CD4-positive, alpha-beta T cell (primary cell): ENCODE measurements at regions not wholly inside any gene's neighbourhood (a gene's known extent, or its start where the extent isn't known, plus 50 kb on each side); places are given as distances from the start of the nearest gene placed in this dataset.

Source experiments
- ATAC-seq: fragments of 200-7000 bp; cut with Tn5 transposase; one replicate; pipeline ENCODE4 v1.10.0; 2022; ENCODE audit warnings: mild to moderate bottlenecking; ENCODE audit not compliant: poor library complexity
- CTCF ChIA-PET: fragments of 350-600 bp; sonication (Branson Sonifier 250); formaldehyde crosslinking; loops from one replicate; lab custom pipeline; 2021; ENCODE audit warnings: antibody characterized with exemption, inconsistent platforms; lab: Charles Lee
- POLR2A ChIA-PET: fragments of 350-600 bp; sonication (Branson Sonifier 250); formaldehyde crosslinking; loops from one replicate; lab custom pipeline; 2021; ENCODE audit warnings: antibody characterized with exemption, inconsistent platforms; lab: Charles Lee
- DNase-seq, 14 experiments: peaks; one replicate each; pipeline ENCODE4 v3.0.0-alpha.2; 2013 to 2020; ENCODE audit warnings: mixed read lengths in 2 of 14
- H3K27ac ChIP-seq, 2 donors: one replicate each; pipeline versions ENCODE4 v1.5.1 to v1.7.0; 2013; ENCODE audit warnings: low read length in 2 of 2, low read depth in 1 of 2, mild to moderate bottlenecking in 1 of 2
- H3K27me3 ChIP-seq, 2 experiments: 1 replicate in 1 of 2; 2 replicates in 1 of 2; pipeline versions ENCODE4 v1.6.1 to v1.7.0; 2013; ENCODE audit warnings: low read length in 2 of 2, control low read depth in 1 of 2, mild to moderate bottlenecking in 1 of 2, moderate library complexity in 1 of 2; ENCODE audit not compliant: insufficient read depth in 2 of 2, control insufficient read depth in 1 of 2
- H3K36me3 ChIP-seq: one replicate; pipeline ENCODE4 v1.6.1; 2013; ENCODE audit warnings: low read length, control low read depth; ENCODE audit not compliant: insufficient read depth
- H3K4me1 ChIP-seq: one replicate; pipeline ENCODE4 v1.6.1; 2013; ENCODE audit warnings: low read length, control low read depth; ENCODE audit not compliant: insufficient read depth
- H3K4me3 ChIP-seq: one replicate; pipeline ENCODE4 v1.5.1; 2013; ENCODE audit warnings: mild to moderate bottlenecking, low read length, moderate library complexity
- H3K9me3 ChIP-seq, 2 experiments: 1 replicate in 1 of 2; 2 replicates in 1 of 2; pipeline versions ENCODE4 v1.6.1 to v1.7.0; 2013; ENCODE audit warnings: low read length in 2 of 2, mild to moderate bottlenecking in 2 of 2, control low read depth in 1 of 2, moderate library complexity in 1 of 2; ENCODE audit not compliant: control insufficient read depth in 1 of 2, insufficient read depth in 1 of 2
- H3K27ac Mint-ChIP-seq: one replicate; pipeline ENCODE4 v1.8.0; 2020; ENCODE audit warnings: mixed read lengths
- H3K27me3 Mint-ChIP-seq: one replicate; pipeline ENCODE4 v1.8.0; 2021; ENCODE audit warnings: mixed read lengths
- H3K36me3 Mint-ChIP-seq: one replicate; pipeline ENCODE4 v1.8.0; 2021; ENCODE audit warnings: low read depth, mixed read lengths
- H3K4me1 Mint-ChIP-seq: one replicate; pipeline ENCODE4 v1.8.0; 2021; ENCODE audit warnings: low read depth, mixed read lengths
- H3K4me3 Mint-ChIP-seq: one replicate; pipeline ENCODE4 v1.8.0; 2020; ENCODE audit warnings: mild to moderate bottlenecking, mixed read lengths
- H3K9me3 Mint-ChIP-seq: one replicate; pipeline ENCODE4 v1.8.0; 2020; ENCODE audit warnings: mixed read lengths
- CTCF ChIP-seq: fragments of 200-600 bp; IDR thresholded peaks from one replicate; pipeline ENCODE4 v1.8.0; 2022; ENCODE audit warnings: antibody characterized with exemption, mild to moderate bottlenecking
- intact Hi-C, 2 experiments: fragments of 100-400 bp; cut with DNase I in 1 of 2; cut with micrococcal nuclease in 1 of 2; formaldehyde crosslinking; loops; one replicate each; pipeline versions ENCODE4 v1.15.1 to v1.9.0; 2023 to 2025; cut with DNase I, micrococcal nuclease

GRCh38 chr2:8572712-8573233 is 109.1 kb upstream of the ID2 start:
- peaks cover 34% of the 10 kb centered on the region for H3K4me1 Mint-ChIP-seq
- no peak overlapping the region for H3K27ac ChIP-seq
- H3K9me3 Mint-ChIP-seq, result no peaks in the 10 kb centered on the region
- ATAC-seq, result no peak
- no peak overlapping the region for H3K4me3 Mint-ChIP-seq
- no peak overlapping the region for H3K4me3 ChIP-seq
- ChIA-PET CTCF (no interaction called here), POLR2A (no interaction called here)
- H3K27me3 ChIP-seq, result no peaks in the 10 kb centered on the region
- peaks cover 3% of the 10 kb centered on the region for H3K27me3 Mint-ChIP-seq
- TF ChIP-seq CTCF, result no peak
- H3K27ac Mint-ChIP-seq, result no peak overlapping the region
- DNase-seq, result peak in 1 of 14 experiments; percentile 27
- intact Hi-C loops, result no loop called here
- no peaks in the 10 kb centered on the region for H3K36me3 Mint-ChIP-seq
- no peaks in the 10 kb centered on the region for H3K36me3 ChIP-seq
- H3K9me3 ChIP-seq, result no peaks in the 10 kb centered on the region
- peaks cover 31% of the 10 kb centered on the region for H3K4me1 ChIP-seq

DNA sequence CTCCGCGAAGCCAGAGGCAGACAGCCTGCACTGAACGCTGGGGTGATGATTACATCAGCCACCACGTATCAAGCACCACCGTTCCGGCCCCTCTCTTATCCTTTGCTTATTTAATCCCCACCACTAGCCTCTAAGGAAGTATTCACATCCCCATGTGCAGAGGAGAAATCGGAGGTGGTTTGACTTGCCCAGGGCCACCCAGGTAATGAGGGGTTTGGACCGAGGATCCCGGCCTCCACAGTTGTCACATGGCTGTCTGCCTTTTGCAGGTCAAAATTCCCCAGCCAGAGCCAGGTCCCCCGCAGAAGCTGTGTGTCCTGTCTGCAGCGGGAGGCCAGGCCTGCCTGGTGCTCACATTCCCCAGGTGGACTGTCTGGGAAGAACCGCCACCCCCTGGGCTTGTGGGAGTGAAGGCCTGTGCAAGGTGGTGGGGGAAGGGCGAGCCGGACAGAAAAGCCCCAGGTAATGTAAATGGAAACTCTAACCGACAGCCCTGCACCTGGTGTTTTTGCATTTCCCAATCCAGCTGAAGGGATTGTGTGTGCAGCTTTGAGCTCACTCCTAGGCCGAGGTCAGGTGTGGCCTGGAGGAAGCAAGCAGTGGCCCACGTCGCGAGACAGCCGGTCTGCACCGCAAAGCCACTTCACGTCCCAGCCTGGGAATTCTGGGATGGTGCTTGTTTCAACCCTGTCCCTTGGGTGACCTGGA is 108.5 kb upstream of the ID2 start:
- H3K36me3 Mint-ChIP-seq, result no peaks in the 10 kb centered on the region
- H3K9me3 Mint-ChIP-seq, result no peaks in the 10 kb centered on the region
- no peaks in the 10 kb centered on the region for H3K36me3 ChIP-seq
- ATAC-seq (no peak), DNase-seq (no peak)
- no peak for TF ChIP-seq CTCF
- peaks cover 3% of the 10 kb centered on the region for H3K27me3 Mint-ChIP-seq
- H3K4me3 Mint-ChIP-seq, result no peak overlapping the region
- ChIA-PET POLR2A (no interaction called here), CTCF (no interaction called here)
- peaks cover 34% of the 10 kb centered on the region for H3K4me1 Mint-ChIP-seq
- H3K9me3 ChIP-seq, result no peaks in the 10 kb centered on the region
- no peak overlapping the region for H3K4me3 ChIP-seq
- no peak overlapping the region for H3K27ac ChIP-seq
- H3K27ac Mint-ChIP-seq, result no peak overlapping the region
- H3K27me3 ChIP-seq, result no peaks in the 10 kb centered on the region
- H3K4me1 ChIP-seq, result peaks cover 31% of the 10 kb centered on the region
- intact Hi-C loops, result no loop called here

DNA sequence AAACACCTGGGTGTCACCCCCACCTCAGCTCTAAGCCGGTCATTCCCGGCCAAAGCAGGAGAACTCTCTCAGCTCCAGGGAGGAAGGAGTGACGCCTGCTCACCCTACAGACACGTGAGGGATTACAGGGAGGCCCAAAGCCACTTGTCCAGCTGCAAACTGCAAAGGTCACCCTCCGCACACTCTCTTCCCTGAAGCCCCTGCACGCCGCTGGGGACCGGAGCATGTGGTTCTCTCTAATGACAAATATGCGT is 108.0 kb upstream of the ID2 start:
- no peaks in the 10 kb centered on the region for H3K27me3 ChIP-seq
- no peak overlapping the region for H3K27ac ChIP-seq
- no peaks in the 10 kb centered on the region for H3K9me3 ChIP-seq
- Mint-ChIP-seq H3K4me1 (peaks cover 34% of the 10 kb centered on the region), H3K27ac (no peak overlapping the region), H3K27me3 (peaks cover 3% of the 10 kb centered on the region), H3K4me3 (no peak overlapping the region), H3K9me3 (no peaks in the 10 kb centered on the region), H3K36me3 (no peaks in the 10 kb centered on the region)
- no peaks in the 10 kb centered on the region for H3K36me3 ChIP-seq
- intact Hi-C loops, result no loop called here
- H3K4me1 ChIP-seq, result peaks cover 31% of the 10 kb centered on the region
- ATAC-seq (no peak), DNase-seq (peak in 1 of 14 experiments; percentile 25)
- no peak for TF ChIP-seq CTCF
- H3K4me3 ChIP-seq, result no peak overlapping the region
- ChIA-PET CTCF (no interaction called here), POLR2A (interaction anchor here (0.7 kb wide), 1 partner anchor 30 kb away, joined by 3 read pairs; no protein-coding TSS in a partner anchor)
